NB4 (cell line): ENCODE measurements at regions not wholly inside any gene's neighbourhood (a gene's known extent, or its start where the extent isn't known, plus 50 kb on each side); places are given as distances from the start of the nearest gene placed in this dataset.
"Not testable (repeated sequence)": the region's sequence is repeated elsewhere in the genome, so short reads cannot be mapped to it uniquely, and the experiment has no call there.

ENCODE experiments used
- MYC ChIP-seq: IDR thresholded peaks from 2 replicates; pipeline ENCODE4 v1.6.1; 2011; ENCODE audit warnings: low read depth, low read length
- POLR2A ChIP-seq: IDR thresholded peaks from 2 replicates; pipeline ENCODE4 v1.6.1; 2011; ENCODE audit warnings: mild to moderate bottlenecking; ENCODE audit not compliant: insufficient read length; ENCODE audit errors: extremely low read depth
- TF ChIP-seq, protein P1 (sequence below): IDR thresholded peaks from one replicate; pipeline ENCODE4 v1.5.1; 2012; ENCODE audit warnings: low read depth, low read length
- TF ChIP-seq, protein P2 (sequence below): IDR thresholded peaks from 2 replicates; pipeline ENCODE4 v1.6.1; 2011; ENCODE audit warnings: low read depth, low read length

- TF ChIP-seq, protein P1, sequence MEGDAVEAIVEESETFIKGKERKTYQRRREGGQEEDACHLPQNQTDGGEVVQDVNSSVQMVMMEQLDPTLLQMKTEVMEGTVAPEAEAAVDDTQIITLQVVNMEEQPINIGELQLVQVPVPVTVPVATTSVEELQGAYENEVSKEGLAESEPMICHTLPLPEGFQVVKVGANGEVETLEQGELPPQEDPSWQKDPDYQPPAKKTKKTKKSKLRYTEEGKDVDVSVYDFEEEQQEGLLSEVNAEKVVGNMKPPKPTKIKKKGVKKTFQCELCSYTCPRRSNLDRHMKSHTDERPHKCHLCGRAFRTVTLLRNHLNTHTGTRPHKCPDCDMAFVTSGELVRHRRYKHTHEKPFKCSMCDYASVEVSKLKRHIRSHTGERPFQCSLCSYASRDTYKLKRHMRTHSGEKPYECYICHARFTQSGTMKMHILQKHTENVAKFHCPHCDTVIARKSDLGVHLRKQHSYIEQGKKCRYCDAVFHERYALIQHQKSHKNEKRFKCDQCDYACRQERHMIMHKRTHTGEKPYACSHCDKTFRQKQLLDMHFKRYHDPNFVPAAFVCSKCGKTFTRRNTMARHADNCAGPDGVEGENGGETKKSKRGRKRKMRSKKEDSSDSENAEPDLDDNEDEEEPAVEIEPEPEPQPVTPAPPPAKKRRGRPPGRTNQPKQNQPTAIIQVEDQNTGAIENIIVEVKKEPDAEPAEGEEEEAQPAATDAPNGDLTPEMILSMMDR, result not testable (repeated sequence)
- not testable (repeated sequence) for TF ChIP-seq POLR2A, MYC
- TF ChIP-seq, protein P2, sequence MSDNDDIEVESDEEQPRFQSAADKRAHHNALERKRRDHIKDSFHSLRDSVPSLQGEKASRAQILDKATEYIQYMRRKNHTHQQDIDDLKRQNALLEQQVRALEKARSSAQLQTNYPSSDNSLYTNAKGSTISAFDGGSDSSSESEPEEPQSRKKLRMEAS, result not testable (repeated sequence)
These were observed 330.5 kb upstream of the HNRNPA3 start for GRCh38 chr2:176882045-176882444.
